Right atrium auricular region (tissue), 2 donors: ENCODE measurements at regions not wholly inside any gene's neighbourhood (a gene's known extent, or its start where the extent isn't known, plus 50 kb on each side); places are given as distances from the start of the nearest gene placed in this dataset.

Experiments
- DNase-seq: peaks from one replicate; pipeline ENCODE4 v3.0.0-alpha.2; 2019; ENCODE audit warnings: low spot score
- H3K27ac ChIP-seq, 2 donors: fragments of 200-600 bp; sonication (generic); 1 replicate in 1 of 2; 2 replicates in 1 of 2; pipeline ENCODE4 v1.5.1; 2016 to 2019
- H3K27me3 ChIP-seq, 2 donors: fragments of 200-600 bp; sonication (generic); one replicate each; pipeline versions ENCODE4 v1.5.1 to v1.6.0; 2017 to 2019
- H3K36me3 ChIP-seq: fragments of 200-600 bp; sonication (generic); one replicate; pipeline ENCODE4 v1.5.1; 2016
- H3K4me1 ChIP-seq, 2 donors: fragments of 200-600 bp; sonication (generic); one replicate each; pipeline versions ENCODE4 v1.5.1 to v1.6.0; 2017 to 2019
- H3K4me3 ChIP-seq, 2 donors: fragments of 200-600 bp; sonication (generic); 1 replicate in 1 of 2; 2 replicates in 1 of 2; pipeline ENCODE4 v1.5.1; 2017 to 2019; ENCODE audit warnings: mild to moderate bottlenecking in 1 of 2, moderate library complexity in 1 of 2
- H3K9me3 ChIP-seq, 2 donors: fragments of 200-600 bp; sonication (generic); one replicate each; pipeline ENCODE4 v1.5.1; 2019
- CTCF ChIP-seq, 2 donors: fragments of 200-600 bp; sonication (generic); IDR thresholded peaks; one replicate each; pipeline ENCODE4 v1.5.1; 2019; ENCODE audit warnings: antibody characterized with exemption in 2 of 2

GRCh38 chr12:127012109-127012508 is 1254.9 kb upstream of the TMEM132C start:
- H3K4me3 ChIP-seq, result no peak overlapping the region
- no peak for TF ChIP-seq CTCF (IDR thresholded peaks at IDR 0.05)
- no peaks in the 10 kb centered on the region for H3K9me3 ChIP-seq
- H3K36me3 ChIP-seq, result no peaks in the 10 kb centered on the region
- no peak for DNase-seq
- H3K27me3 ChIP-seq, result no peaks in the 10 kb centered on the region
- no peak overlapping the region for H3K27ac ChIP-seq
- no peaks in the 10 kb centered on the region for H3K4me1 ChIP-seq

- TF ChIP-seq CTCF (IDR thresholded peaks at IDR 0.05), result no peak
Measured at GRCh38 chr12:127013197-127013596, 1253.8 kb upstream of the TMEM132C start.

GRCh38 chr12:127014079-127014478 is 1252.9 kb upstream of the TMEM132C start:
- H3K4me3 ChIP-seq, result no peak overlapping the region
- no peaks in the 10 kb centered on the region for H3K4me1 ChIP-seq
- H3K27ac ChIP-seq, result no peak overlapping the region
- H3K27me3 ChIP-seq, result no peaks in the 10 kb centered on the region
- H3K9me3 ChIP-seq, result no peaks in the 10 kb centered on the region
- no peaks in the 10 kb centered on the region for H3K36me3 ChIP-seq
- no peak for DNase-seq
- no peak for TF ChIP-seq CTCF (IDR thresholded peaks at IDR 0.05)

More at GRCh38 chr12:127013197-127013596, 1253.8 kb upstream of the TMEM132C start:
- Histone ChIP-seq H3K27me3 (no peaks in the 10 kb centered on the region), H3K36me3 (no peaks in the 10 kb centered on the region), H3K9me3 (no peaks in the 10 kb centered on the region), H3K27ac (no peak overlapping the region), H3K4me3 (no peak overlapping the region), H3K4me1 (no peaks in the 10 kb centered on the region)
- no peak for DNase-seq

GRCh38 chr12:127024791-127025190 is 1242.2 kb upstream of the TMEM132C start:
- H3K4me3 ChIP-seq, result no peak overlapping the region
- no peak for DNase-seq
- H3K36me3 ChIP-seq, result no peaks in the 10 kb centered on the region
- H3K4me1 ChIP-seq, result no peaks in the 10 kb centered on the region
- H3K27me3 ChIP-seq, result no peaks in the 10 kb centered on the region
- no peak overlapping the region for H3K27ac ChIP-seq
- no peaks in the 10 kb centered on the region for H3K9me3 ChIP-seq
- TF ChIP-seq CTCF (IDR thresholded peaks at IDR 0.05), result no peak

GRCh38 chr12:127025545-127025944 is 1241.4 kb upstream of the TMEM132C start:
- Histone ChIP-seq H3K27ac (no peak overlapping the region), H3K9me3 (no peaks in the 10 kb centered on the region), H3K36me3 (no peaks in the 10 kb centered on the region), H3K4me3 (no peak overlapping the region), H3K4me1 (no peaks in the 10 kb centered on the region), H3K27me3 (no peaks in the 10 kb centered on the region)
- TF ChIP-seq CTCF (IDR thresholded peaks at IDR 0.05), result peak in 1 of 2 donors; percentile 24
- no peak for DNase-seq
